ENCODE measurements at regions not wholly inside any gene's neighbourhood (a gene's known extent, or its start where the extent isn't known, plus 50 kb on each side); places are given as distances from the start of the nearest gene placed in this dataset.

GRCh38 chr3:139797724-139798343 lies 120.1 kb upstream of the NMNAT3 start (continued):
- TF ChIP-seq RARG (CRISPR knock-in tag; IDR thresholded peaks at IDR 0.05; ENCODE audit: low read depth): no peak
- TF ChIP-seq MLXIP (CRISPR knock-in tag; IDR thresholded peaks at IDR 0.05; ENCODE audit: borderline replicate concordance): no peak
- no peak for TF ChIP-seq ATF2 (CRISPR knock-in tag; IDR thresholded peaks at IDR 0.05)
- peak; percentile 26; the same call in 1 of the 2 replicates for TF ChIP-seq ZNF878 (CRISPR knock-in tag; IDR thresholded peaks at IDR 0.05)
- TF ChIP-seq ZNF562 (CRISPR knock-in tag; IDR thresholded peaks at IDR 0.05; ENCODE audit: borderline replicate concordance): no peak
- no peak for TF ChIP-seq ZBTB38 (CRISPR knock-in tag; IDR thresholded peaks at IDR 0.05)
- no peak for TF ChIP-seq ZNF260 (CRISPR knock-in tag; IDR thresholded peaks at IDR 0.05; ENCODE audit: borderline replicate concordance, low read depth)
- no peak for TF ChIP-seq JARID2 (CRISPR knock-in tag; IDR thresholded peaks at IDR 0.05; ENCODE audit: insufficient replicate concordance)
- peak; percentile 31; the same call in 1 of the 2 replicates for TF ChIP-seq TGIF2 (CRISPR knock-in tag; IDR thresholded peaks at IDR 0.05)
- TF ChIP-seq MBD4 (IDR thresholded peaks at IDR 0.05; ENCODE audit: borderline replicate concordance, low read length): no peak
- peak; percentile 49; the same call in 1 of the 2 replicates for TF ChIP-seq ZBTB26 (CRISPR knock-in tag; IDR thresholded peaks at IDR 0.05; ENCODE audit: borderline replicate concordance)
- TF ChIP-seq ZFP36L2 (CRISPR knock-in tag; IDR thresholded peaks at IDR 0.05): no peak
- TF ChIP-seq GMEB1 (CRISPR knock-in tag; IDR thresholded peaks at IDR 0.05; ENCODE audit: borderline replicate concordance): no peak
- no peak for TF ChIP-seq ZBTB2 (CRISPR knock-in tag; IDR thresholded peaks at IDR 0.05; ENCODE audit: low read depth)
- TF ChIP-seq ZBTB20 (CRISPR knock-in tag; IDR thresholded peaks at IDR 0.05; ENCODE audit: borderline replicate concordance, low read depth): peak; percentile 46; the same call in 1 of the 2 replicates
